OCI-LY3 (cell line): ENCODE measurements at regions not wholly inside any gene's neighbourhood (a gene's known extent, or its start where the extent isn't known, plus 50 kb on each side); places are given as distances from the start of the nearest gene placed in this dataset.

Source experiments
- H2AFZ ChIP-seq: fragments of 200-600, 300-600 bp; shearing (Covaris generic); 2 replicates; pipeline ENCODE4 v1.6.0; 2014; ENCODE audit warnings: antibody characterized with exemption, low read depth, low read length
- H3K27ac ChIP-seq: fragments of 200-600, 300-600 bp; sonication (generic); 2 replicates; pipeline ENCODE4 v1.5.1; 2014; ENCODE audit warnings: mild to moderate bottlenecking, low read length, moderate library complexity, mixed read lengths
- H3K27me3 ChIP-seq: fragments of 200-600, 300-600 bp; sonication (generic); 2 replicates; pipeline ENCODE4 v1.6.1; 2014; ENCODE audit warnings: low read depth, low read length, mixed read lengths
- H3K36me3 ChIP-seq: fragments of 200-600, 300-600 bp; sonication (generic); replicated peaks from 2 replicates; pipeline ENCODE3; 2014; ENCODE audit warnings: low read depth, low read length, mixed read lengths
- H3K4me1 ChIP-seq: fragments of 300-600, 200-600 bp; sonication (generic); 2 replicates; pipeline ENCODE4 v1.6.1; 2014; ENCODE audit warnings: low read length, mixed read lengths
- H3K4me2 ChIP-seq: fragments of 200-600, 300-600 bp; sonication (generic); 2 replicates; pipeline ENCODE4 v1.6.1; 2014; ENCODE audit warnings: low read length, mixed read lengths
- H3K4me3 ChIP-seq: fragments of 300-600, 200-600 bp; sonication (generic); 2 replicates; pipeline ENCODE4 v1.5.1; 2014; ENCODE audit warnings: antibody characterized with exemption, mild to moderate bottlenecking, low read length, moderate library complexity
- H3K79me2 ChIP-seq: fragments of 300-600, 200-600 bp; shearing (Covaris generic); 2 replicates; pipeline ENCODE4 v1.6.1; 2014; ENCODE audit warnings: mild to moderate bottlenecking, low read length, mixed read lengths
- H3K9ac ChIP-seq: fragments of 300-600, 200-600 bp; shearing (Covaris generic); 2 replicates; pipeline ENCODE4 v1.6.0; 2014; ENCODE audit warnings: mild to moderate bottlenecking, low read length, moderate library complexity
- H3K9me3 ChIP-seq: fragments of 200-600, 300-600 bp; shearing (Covaris generic); 2 replicates; pipeline ENCODE4 v1.6.1; 2014; ENCODE audit warnings: low read length, mixed read lengths; ENCODE audit not compliant: insufficient read depth
- H4K20me1 ChIP-seq: fragments of 200-600, 300-600 bp; sonication (generic); 2 replicates; pipeline ENCODE4 v1.6.1; 2016; ENCODE audit warnings: low read length, mixed read lengths; ENCODE audit not compliant: insufficient read depth
- CTCF ChIP-seq: fragments of 200-600, 300-600 bp; sonication (generic); IDR thresholded peaks from 2 replicates; pipeline ENCODE4 v1.5.1; 2014; ENCODE audit warnings: antibody characterized with exemption, low read length, low read depth
- EZH2phosphoT487 ChIP-seq: fragments of 200-600 bp; shearing (Covaris generic); IDR thresholded peaks from 2 replicates; pipeline ENCODE4 v1.6.1; 2018; ENCODE audit warnings: antibody characterized with exemption, mixed run types, low read depth

DNA sequence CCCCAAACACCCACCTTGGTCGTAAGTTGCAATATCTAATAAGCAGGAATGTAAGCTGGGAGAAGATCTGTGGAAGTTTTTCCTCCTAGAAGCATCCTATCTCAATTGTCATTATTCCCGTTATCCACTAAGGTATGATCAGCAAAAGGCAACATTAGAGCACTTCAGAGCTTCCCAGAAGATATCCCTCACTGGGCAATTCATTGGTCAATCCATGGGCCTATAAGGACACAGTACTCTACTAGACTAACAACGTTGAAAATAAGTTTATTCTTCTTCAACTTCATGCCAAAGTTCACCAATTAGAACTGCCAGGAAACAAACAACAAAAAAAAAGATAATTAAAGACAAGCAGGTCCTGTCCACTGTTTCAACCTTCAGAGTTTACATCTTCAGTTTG is 433.0 kb upstream of the POU3F3 start:
- H3K9me3 ChIP-seq, result no peaks in the 10 kb centered on the region
- no peaks in the 10 kb centered on the region for H3K79me2 ChIP-seq
- no peak overlapping the region for H3K27ac ChIP-seq
- H3K4me1 ChIP-seq, result no peaks in the 10 kb centered on the region
- H4K20me1 ChIP-seq, result no peaks in the 10 kb centered on the region
- no peaks in the 10 kb centered on the region for H3K36me3 ChIP-seq
- no peak overlapping the region for H2AFZ ChIP-seq
- H3K9ac ChIP-seq, result no peak overlapping the region
- no peak for TF ChIP-seq CTCF
- TF ChIP-seq EZH2phosphoT487, result no peak
- H3K4me2 ChIP-seq, result no peak overlapping the region
- 0 out of 2 replicates have a peak, but pooled peaks cover 1% of the 10 kb centered on the region for H3K27me3 ChIP-seq
- no peak overlapping the region for H3K4me3 ChIP-seq

DNA sequence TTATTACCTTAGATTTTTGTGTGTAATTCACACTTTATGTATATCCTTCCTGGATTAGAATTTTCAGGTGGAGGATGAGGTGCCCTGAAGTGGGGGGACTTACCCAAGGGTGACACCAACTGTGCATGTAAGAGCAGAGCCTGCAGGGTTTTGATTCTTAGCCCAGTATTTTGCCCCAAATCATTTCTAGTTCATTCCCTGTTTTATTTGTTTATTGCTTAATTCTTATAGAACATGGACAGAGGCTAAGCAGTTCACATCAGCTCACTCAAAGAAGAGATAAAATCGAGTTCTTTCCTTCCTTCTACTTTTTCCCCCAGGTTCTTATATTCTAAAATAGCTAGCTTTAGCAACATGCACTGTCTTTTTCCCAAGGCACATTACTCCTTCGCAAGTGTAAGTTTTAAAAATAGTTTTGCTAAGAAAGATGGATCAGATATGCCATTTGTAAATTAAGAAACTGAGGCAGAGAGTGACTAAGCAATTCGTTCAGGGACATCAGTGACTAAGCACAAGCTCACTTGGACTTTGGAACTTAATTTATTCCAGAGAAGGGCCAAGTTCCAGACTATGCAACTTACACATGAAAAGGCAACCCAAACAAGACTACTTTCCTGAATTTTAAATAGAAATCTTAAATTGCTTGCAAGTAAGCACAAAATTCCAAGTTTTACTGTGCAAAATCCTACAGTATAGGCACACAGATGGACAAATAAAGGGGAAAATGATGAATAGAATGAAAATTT is 427.9 kb upstream of the POU3F3 start:
- H4K20me1 ChIP-seq, result no peaks in the 10 kb centered on the region
- no peak overlapping the region for H3K9ac ChIP-seq
- H3K9me3 ChIP-seq, result no peaks in the 10 kb centered on the region
- no peak overlapping the region for H3K4me2 ChIP-seq
- H3K4me1 ChIP-seq, result no peaks in the 10 kb centered on the region
- H3K27me3 ChIP-seq, result 0 out of 2 replicates have a peak, but pooled peaks cover 7% of the 10 kb centered on the region
- H3K36me3 ChIP-seq, result no peaks in the 10 kb centered on the region
- H2AFZ ChIP-seq, result no peak overlapping the region
- H3K79me2 ChIP-seq, result no peaks in the 10 kb centered on the region
- H3K27ac ChIP-seq, result no peak overlapping the region
- TF ChIP-seq EZH2phosphoT487, result no peak
- no peak for TF ChIP-seq CTCF
- no peak overlapping the region for H3K4me3 ChIP-seq

DNA sequence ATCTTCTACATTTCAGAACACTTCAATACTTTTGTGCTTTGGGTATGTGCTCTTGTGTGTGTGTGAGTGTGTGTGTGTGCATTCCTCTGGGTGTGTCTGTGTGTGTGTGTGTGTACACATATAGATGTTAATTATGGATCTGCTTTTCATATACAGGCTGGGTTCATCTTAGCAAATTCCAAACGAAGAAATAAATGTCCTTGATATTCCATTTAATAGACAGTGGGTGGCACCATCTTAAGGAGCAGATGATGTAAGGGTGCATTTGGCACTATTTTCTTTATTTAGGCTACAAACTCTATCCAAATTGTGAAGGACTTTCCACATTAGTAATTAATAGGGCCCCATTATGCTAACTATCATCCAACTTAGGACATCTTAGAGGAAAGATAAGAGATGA is 425.8 kb upstream of the POU3F3 start:
- Histone ChIP-seq H3K27ac (no peak overlapping the region), H3K27me3 (peaks cover 27% of the 10 kb centered on the region), H4K20me1 (no peaks in the 10 kb centered on the region), H3K79me2 (no peaks in the 10 kb centered on the region), H3K36me3 (no peaks in the 10 kb centered on the region), H3K4me3 (no peak overlapping the region), H2AFZ (no peak overlapping the region), H3K9me3 (no peaks in the 10 kb centered on the region), H3K4me1 (peaks cover 8% of the 10 kb centered on the region; the same call in 1 of the 2 replicates), H3K4me2 (no peak overlapping the region), H3K9ac (no peak overlapping the region)
- no peak for TF ChIP-seq EZH2phosphoT487
- 0 out of 2 replicates have a peak, but pooled peaks have one; percentile 6 for TF ChIP-seq CTCF

- TF ChIP-seq EZH2phosphoT487 (no peak), CTCF (no peak)
- Histone ChIP-seq H3K36me3 (no peaks in the 10 kb centered on the region), H4K20me1 (no peaks in the 10 kb centered on the region), H3K4me1 (peaks cover 20% of the 10 kb centered on the region), H3K27ac (no peak overlapping the region), H3K79me2 (no peaks in the 10 kb centered on the region), H3K27me3 (peaks cover 27% of the 10 kb centered on the region), H3K9ac (no peak overlapping the region), H3K4me2 (no peak overlapping the region), H2AFZ (no peak overlapping the region), H3K4me3 (no peak overlapping the region), H3K9me3 (no peaks in the 10 kb centered on the region)
Measured at GRCh38 chr2:104429639-104430358, 424.1 kb upstream of the POU3F3 start.
